ENCODE measurements at regions not wholly inside any gene's neighbourhood (a gene's known extent, or its start where the extent isn't known, plus 50 kb on each side); places are given as distances from the start of the nearest gene placed in this dataset.

GRCh38 chr9:12510551-12510950 is 182.6 kb upstream of the TYRP1 start:
- no peak for DNase-seq
- 27 to 37% methylated on average over 3 of the region's 3 CpGs for WGBS, 2 donors
- no peaks in the 10 kb centered on the region for H3K27me3 ChIP-seq
- intact Hi-C loops (cut with DNase I; ENCODE audit: low total_unique reads) = no loop called here
- H3K27ac ChIP-seq = no peak overlapping the region
- TF ChIP-seq POLR2A (IDR thresholded peaks at IDR 0.05) (no peak), CTCF (IDR thresholded peaks at IDR 0.05) (no peak)
- H3K9me3 ChIP-seq = no peaks in the 10 kb centered on the region
- no peaks in the 10 kb centered on the region for H3K4me1 ChIP-seq
- no peaks in the 10 kb centered on the region for H3K36me3 ChIP-seq (ENCODE audit: low read depth, missing control alignments)
- H3K4me3 ChIP-seq = no peak overlapping the region

GRCh38 chr9:12511726-12512125 is 181.5 kb upstream of the TYRP1 start:
- no peaks in the 10 kb centered on the region for H3K9me3 ChIP-seq
- H3K4me3 ChIP-seq = no peak overlapping the region
- no peaks in the 10 kb centered on the region for H3K27me3 ChIP-seq
- no peak for TF ChIP-seq CTCF (IDR thresholded peaks at IDR 0.05)
- no peak for TF ChIP-seq POLR2A (IDR thresholded peaks at IDR 0.05)
- H3K4me1 ChIP-seq = no peaks in the 10 kb centered on the region
- intact Hi-C loops (cut with DNase I; ENCODE audit: low total_unique reads) = no loop called here
- DNase-seq = no peak
- WGBS, 2 donors = 45 to 63% methylated on average over 1 of the region's 1 CpG
- no peaks in the 10 kb centered on the region for H3K36me3 ChIP-seq (ENCODE audit: low read depth, missing control alignments)
- H3K27ac ChIP-seq = no peak overlapping the region

GRCh38 chr9:12516031-12516430 is 177.2 kb upstream of the TYRP1 start:
- 66 to 80% methylated on average over 2 of the region's 2 CpGs for WGBS, 2 donors
- no peaks in the 10 kb centered on the region for H3K36me3 ChIP-seq (ENCODE audit: low read depth, missing control alignments)
- no peaks in the 10 kb centered on the region for H3K27me3 ChIP-seq
- H3K4me1 ChIP-seq = no peaks in the 10 kb centered on the region
- no peaks in the 10 kb centered on the region for H3K9me3 ChIP-seq
- H3K27ac ChIP-seq = no peak overlapping the region
- intact Hi-C loops (cut with DNase I; ENCODE audit: low total_unique reads) = no loop called here
- TF ChIP-seq CTCF (IDR thresholded peaks at IDR 0.05) = no peak
- no peak for TF ChIP-seq POLR2A (IDR thresholded peaks at IDR 0.05)
- DNase-seq = no peak
- H3K4me3 ChIP-seq = no peak overlapping the region

GRCh38 chr9:12516573-12516972 is 176.6 kb upstream of the TYRP1 start:
- Histone ChIP-seq H3K27ac (no peak overlapping the region), H3K4me3 (no peak overlapping the region)

More at GRCh38 chr9:12516573-12516972, 176.6 kb upstream of the TYRP1 start:
- no peak for DNase-seq
- Histone ChIP-seq H3K27me3 (no peaks in the 10 kb centered on the region), H3K9me3 (no peaks in the 10 kb centered on the region), H3K36me3 (ENCODE audit: low read depth, missing control alignments) (no peaks in the 10 kb centered on the region), H3K4me1 (no peaks in the 10 kb centered on the region)
- TF ChIP-seq POLR2A (IDR thresholded peaks at IDR 0.05) (no peak), CTCF (IDR thresholded peaks at IDR 0.05) (no peak)
- intact Hi-C loops (cut with DNase I; ENCODE audit: low total_unique reads) = no loop called here
